Thoracic aorta (tissue), 2 donors: ENCODE measurements at regions not wholly inside any gene's neighbourhood (a gene's known extent, or its start where the extent isn't known, plus 50 kb on each side); places are given as distances from the start of the nearest gene placed in this dataset.

Source experiments
- ATAC-seq: fragments of 150-250 bp; one replicate; pipeline ENCODE4 v1.8.0; 2017; ENCODE audit warnings: low read depth; ENCODE audit not compliant: insufficient number of reproducible peaks, low FRiP score
- DNase-seq: peaks from one replicate; pipeline ENCODE4 v3.0.0-alpha.2; 2020; ENCODE audit warnings: low spot score
- H3K27ac ChIP-seq, 2 donors: fragments of 200-600 bp; sonication (generic); 1 replicate in 1 of 2; 2 replicates in 1 of 2; pipeline ENCODE4 v1.5.1; 2016; ENCODE audit warnings: mild to moderate bottlenecking in 2 of 2, moderate library complexity in 2 of 2
- H3K27me3 ChIP-seq: fragments of 200-600 bp; sonication (generic); replicated peaks from 2 replicates; pipeline ENCODE4 v1.6.0; 2016; ENCODE audit warnings: mild to moderate bottlenecking; ENCODE audit not compliant: insufficient read depth
- H3K36me3 ChIP-seq: fragments of 200-600 bp; sonication (generic); one replicate; pipeline ENCODE4 v1.5.1; 2016
- H3K4me1 ChIP-seq, 2 donors: fragments of 200-600 bp; sonication (generic); 1 replicate in 1 of 2; 2 replicates in 1 of 2; pipeline versions ENCODE4 v1.5.1 to v1.6.0; 2016; ENCODE audit warnings: low read depth in 2 of 2, mild to moderate bottlenecking in 1 of 2; ENCODE audit not compliant: control insufficient read depth in 1 of 2
- H3K4me3 ChIP-seq: fragments of 200-600 bp; sonication (generic); 2 replicates; pipeline ENCODE4 v1.5.1; 2016; ENCODE audit warnings: mild to moderate bottlenecking
- H3K9me3 ChIP-seq: fragments of 200-600 bp; sonication (generic); 2 replicates; pipeline ENCODE4 v1.5.1; 2016
- TF ChIP-seq, protein P1 (sequence below): fragments of 200-600 bp; sonication (generic); IDR thresholded peaks from one replicate; pipeline ENCODE4 v1.5.1; 2019; ENCODE audit warnings: antibody characterized with exemption

DNA sequence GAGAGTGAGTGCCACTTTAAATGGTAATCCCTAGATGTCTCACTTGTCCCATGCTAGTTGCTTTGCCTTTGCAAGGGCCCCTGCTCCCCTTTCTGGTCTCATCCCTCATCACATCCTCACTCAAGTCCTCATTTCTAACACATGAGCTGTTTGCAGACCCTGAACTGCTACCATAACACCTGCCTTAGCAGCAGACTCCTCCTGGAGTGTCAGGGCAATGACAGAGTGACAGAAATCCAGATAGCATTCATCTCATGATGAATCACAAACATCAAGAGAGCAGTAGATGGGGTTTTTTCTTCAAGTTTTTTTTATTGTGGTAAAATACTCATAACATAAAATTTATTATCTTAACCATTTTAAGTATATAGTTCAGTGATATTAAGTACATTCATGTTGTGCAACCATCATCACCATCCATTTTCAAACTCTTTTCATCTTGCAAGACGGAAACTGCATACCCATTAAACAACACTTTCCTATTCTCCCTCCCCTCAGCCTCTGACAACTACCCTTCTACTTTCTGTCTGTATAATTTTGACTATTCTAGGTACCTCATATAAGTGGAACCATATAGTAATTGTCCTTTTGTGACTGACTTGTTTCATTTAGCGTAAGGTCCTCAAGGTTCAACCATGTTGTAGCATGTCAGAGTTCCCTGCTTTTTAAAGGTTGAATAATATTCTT, 133.2 kb upstream of the RPS6KA3 start:
- Histone ChIP-seq H3K36me3 (no peaks in the 10 kb centered on the region), H3K27me3 (no peaks in the 10 kb centered on the region), H3K9me3 (no peaks in the 10 kb centered on the region), H3K4me1 (no peaks in the 10 kb centered on the region), H3K27ac (no peak overlapping the region), H3K4me3 (no peak overlapping the region)
- DNase-seq, result no peak
- no peak for ATAC-seq
- TF ChIP-seq, protein P1, sequence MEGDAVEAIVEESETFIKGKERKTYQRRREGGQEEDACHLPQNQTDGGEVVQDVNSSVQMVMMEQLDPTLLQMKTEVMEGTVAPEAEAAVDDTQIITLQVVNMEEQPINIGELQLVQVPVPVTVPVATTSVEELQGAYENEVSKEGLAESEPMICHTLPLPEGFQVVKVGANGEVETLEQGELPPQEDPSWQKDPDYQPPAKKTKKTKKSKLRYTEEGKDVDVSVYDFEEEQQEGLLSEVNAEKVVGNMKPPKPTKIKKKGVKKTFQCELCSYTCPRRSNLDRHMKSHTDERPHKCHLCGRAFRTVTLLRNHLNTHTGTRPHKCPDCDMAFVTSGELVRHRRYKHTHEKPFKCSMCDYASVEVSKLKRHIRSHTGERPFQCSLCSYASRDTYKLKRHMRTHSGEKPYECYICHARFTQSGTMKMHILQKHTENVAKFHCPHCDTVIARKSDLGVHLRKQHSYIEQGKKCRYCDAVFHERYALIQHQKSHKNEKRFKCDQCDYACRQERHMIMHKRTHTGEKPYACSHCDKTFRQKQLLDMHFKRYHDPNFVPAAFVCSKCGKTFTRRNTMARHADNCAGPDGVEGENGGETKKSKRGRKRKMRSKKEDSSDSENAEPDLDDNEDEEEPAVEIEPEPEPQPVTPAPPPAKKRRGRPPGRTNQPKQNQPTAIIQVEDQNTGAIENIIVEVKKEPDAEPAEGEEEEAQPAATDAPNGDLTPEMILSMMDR, result no peak

DNA sequence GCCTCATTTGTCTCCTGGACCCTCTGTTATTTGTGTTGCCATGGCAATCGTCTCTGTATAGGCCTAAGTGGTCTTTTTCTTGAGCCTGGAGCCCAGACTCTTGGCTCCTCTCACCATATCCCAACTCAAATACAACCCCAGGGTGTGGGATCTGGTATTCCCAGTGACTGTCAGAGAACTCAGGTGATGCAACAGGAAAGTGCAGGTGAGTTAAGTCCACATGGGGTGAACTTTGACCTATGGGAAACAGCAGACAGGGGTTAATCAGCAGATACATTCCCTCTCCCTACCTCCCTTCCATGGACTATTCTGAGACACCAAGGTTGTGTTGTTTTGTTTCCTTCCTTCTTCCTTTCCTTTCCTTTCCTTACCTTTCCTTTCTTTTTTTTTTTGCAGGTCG, 130.9 kb upstream of the RPS6KA3 start:
- no peak overlapping the region for H3K27ac ChIP-seq

DNA sequence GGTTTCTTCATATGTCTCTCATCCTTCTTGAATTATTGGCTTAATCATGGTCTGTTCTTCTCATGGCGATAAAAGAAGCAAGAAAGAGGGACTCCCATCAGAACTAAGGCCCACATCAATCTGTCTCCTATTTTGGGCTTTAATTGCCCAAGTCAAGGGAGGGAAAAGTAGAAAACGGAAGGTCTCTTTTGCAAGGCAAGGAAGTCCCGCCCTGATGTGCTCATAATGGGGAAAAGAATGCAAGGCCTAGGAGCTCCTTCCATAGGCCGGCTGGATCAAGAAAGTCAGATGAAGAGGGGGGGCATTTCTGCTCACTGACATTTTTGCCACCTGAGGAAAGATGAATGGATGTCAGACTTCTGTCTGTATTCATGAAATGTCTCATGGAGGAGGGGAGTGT, 127.7 kb upstream of the RPS6KA3 start:
- TF ChIP-seq, protein P1, result no peak
- Histone ChIP-seq H3K36me3 (no peaks in the 10 kb centered on the region), H3K27ac (no peak overlapping the region), H3K4me3 (no peak overlapping the region), H3K4me1 (no peaks in the 10 kb centered on the region), H3K9me3 (no peaks in the 10 kb centered on the region), H3K27me3 (no peaks in the 10 kb centered on the region)
- DNase-seq (no peak), ATAC-seq (no peak)

More for the DNA sequence above, 130.9 kb upstream of the RPS6KA3 start:
- no peaks in the 10 kb centered on the region for H3K9me3 ChIP-seq
- TF ChIP-seq, protein P1, result no peak
- H3K27me3 ChIP-seq, result no peaks in the 10 kb centered on the region
- no peak for DNase-seq
- H3K4me1 ChIP-seq, result no peaks in the 10 kb centered on the region
- no peak for ATAC-seq
- no peak overlapping the region for H3K4me3 ChIP-seq
- no peaks in the 10 kb centered on the region for H3K36me3 ChIP-seq

DNA sequence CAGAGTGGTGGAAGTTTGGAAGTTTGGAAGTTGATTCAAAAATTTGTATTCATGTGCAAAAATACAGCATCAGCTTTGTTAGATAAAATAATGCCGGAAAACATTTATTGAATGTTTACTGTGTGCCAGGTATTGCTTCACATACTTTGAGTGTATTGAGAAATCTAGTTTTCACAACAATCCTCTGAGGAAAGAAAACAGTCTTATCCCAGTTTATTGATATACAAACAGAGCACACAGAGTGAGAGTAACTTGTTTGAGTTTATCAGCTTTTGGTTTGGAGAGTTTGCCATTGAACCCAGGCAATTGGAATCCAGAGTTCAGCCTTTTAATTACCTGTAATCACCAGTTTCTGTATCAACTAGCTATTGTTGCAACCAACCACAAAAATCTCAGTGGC, 127.2 kb upstream of the RPS6KA3 start:
- Histone ChIP-seq H3K27me3 (no peaks in the 10 kb centered on the region), H3K9me3 (no peaks in the 10 kb centered on the region), H3K36me3 (no peaks in the 10 kb centered on the region), H3K27ac (no peak overlapping the region), H3K4me1 (no peaks in the 10 kb centered on the region), H3K4me3 (no peak overlapping the region)
- no peak for DNase-seq
- ATAC-seq, result no peak
- TF ChIP-seq, protein P1, result no peak

DNA sequence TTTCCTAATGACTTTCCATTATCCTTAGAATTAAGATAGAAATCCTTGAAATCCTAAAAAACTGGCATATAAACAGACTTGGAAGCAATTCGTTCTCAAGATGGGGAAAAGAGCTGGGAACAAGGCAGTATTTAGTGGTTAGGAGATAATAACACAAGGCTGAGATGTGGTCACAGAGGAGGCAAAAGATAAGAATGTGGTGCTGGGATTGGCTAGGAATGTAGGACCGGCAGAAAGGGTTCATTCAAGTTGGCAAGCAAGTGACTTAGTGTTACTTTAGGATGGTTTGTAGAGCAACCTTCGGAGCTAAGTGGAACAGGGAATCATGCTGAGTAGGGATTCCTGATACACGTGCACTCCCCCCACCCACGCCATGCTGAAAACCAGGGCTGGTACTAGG, 121.9 kb upstream of the RPS6KA3 start:
- Histone ChIP-seq H3K4me3 (no peak overlapping the region), H3K36me3 (no peaks in the 10 kb centered on the region), H3K27me3 (no peaks in the 10 kb centered on the region), H3K9me3 (no peaks in the 10 kb centered on the region), H3K4me1 (no peaks in the 10 kb centered on the region), H3K27ac (no peak overlapping the region)
- no peak for DNase-seq
- no peak for ATAC-seq
- TF ChIP-seq, protein P1, result no peak
